HG03432 (cell line): ENCODE measurements at regions not wholly inside any gene's neighbourhood (a gene's known extent, or its start where the extent isn't known, plus 50 kb on each side); places are given as distances from the start of the nearest gene placed in this dataset.

Experiments used
- ATAC-seq: cut with Tn5 transposase; IDR thresholded peaks from one replicate; pipeline ENCODE4 v1.9.1; 2021; ENCODE audit warnings: mild to moderate bottlenecking, moderate library complexity; ENCODE audit not compliant: unreplicated experiment

- ATAC-seq, result no peak
These were observed 523.4 kb upstream of the TBX3 start for GRCh38 chr12:115207216-115207915.

GRCh38 chr12:115206801-115207200 lies 522.8 kb upstream of the TBX3 start:
- no peak for ATAC-seq

- ATAC-seq, result no peak
These were observed 521.9 kb upstream of the TBX3 start for GRCh38 chr12:115205755-115206308.

- ATAC-seq, result no peak
These were observed 521.2 kb upstream of the TBX3 start for GRCh38 chr12:115204957-115205754.

GRCh38 chr12:115203701-115204100 lies 519.7 kb upstream of the TBX3 start:
- no peak for ATAC-seq

- ATAC-seq, result no peak
These were observed 518.0 kb upstream of the TBX3 start for GRCh38 chr12:115201966-115202365.

GRCh38 chr12:115199831-115200230 lies 515.9 kb upstream of the TBX3 start:
- no peak for ATAC-seq

GRCh38 chr12:115194857-115195256 lies 510.9 kb upstream of the TBX3 start:
- ATAC-seq, result no peak

- no peak for ATAC-seq
These were observed 510.5 kb upstream of the TBX3 start for GRCh38 chr12:115194448-115194847.

- ATAC-seq, result no peak
These were observed 507.4 kb upstream of the TBX3 start for GRCh38 chr12:115191342-115191741.

- no peak for ATAC-seq
These were observed 506.2 kb upstream of the TBX3 start for GRCh38 chr12:115190010-115190770.

- ATAC-seq, result no peak
These were observed 501.5 kb upstream of the TBX3 start for GRCh38 chr12:115185506-115185905.

- ATAC-seq, result no peak
These were observed 499.8 kb upstream of the TBX3 start for GRCh38 chr12:115183752-115184151.

- no peak for ATAC-seq
These were observed 493.9 kb upstream of the TBX3 start for GRCh38 chr12:115177899-115178298.

- no peak for ATAC-seq
These were observed 492.9 kb upstream of the TBX3 start for GRCh38 chr12:115176741-115177400.

GRCh38 chr12:115174920-115175319 lies 490.9 kb upstream of the TBX3 start:
- ATAC-seq, result no peak

GRCh38 chr12:115172521-115172920 lies 488.5 kb upstream of the TBX3 start:
- ATAC-seq, result no peak

GRCh38 chr12:115169981-115170380 lies 486.0 kb upstream of the TBX3 start:
- no peak for ATAC-seq

GRCh38 chr12:115166698-115167315 lies 482.8 kb upstream of the TBX3 start:
- ATAC-seq, result no peak

GRCh38 chr12:115163710-115164109 lies 479.7 kb upstream of the TBX3 start:
- ATAC-seq, result no peak
